Mesendoderm (in vitro differentiated cells): ENCODE measurements at regions not wholly inside any gene's neighbourhood (a gene's known extent, or its start where the extent isn't known, plus 50 kb on each side); places are given as distances from the start of the nearest gene placed in this dataset.
"Not testable (repeated sequence)": the region's sequence is repeated elsewhere in the genome, so short reads cannot be mapped to it uniquely, and the experiment has no call there.

Source experiments
- DNase-seq: peaks from one replicate; pipeline ENCODE4 v3.0.0; 2013
- H2AK5ac ChIP-seq: 2 replicates; pipeline ENCODE4 v1.6.1; 2013; ENCODE audit warnings: low read length, inconsistent platforms
- H2BK120ac ChIP-seq: 2 replicates; pipeline ENCODE4 v1.6.1; 2013; ENCODE audit warnings: low read depth, mild to moderate bottlenecking, low read length, moderate library complexity, mixed read lengths
- H2BK15ac ChIP-seq: replicated peaks from 2 replicates; pipeline ENCODE4 v1.6.1; 2013; ENCODE audit warnings: low read depth, mild to moderate bottlenecking, moderate library complexity
- H2BK5ac ChIP-seq: 2 replicates; pipeline ENCODE4 v1.6.1; 2013; ENCODE audit warnings: low read length, inconsistent platforms
- H3K18ac ChIP-seq: 2 replicates; pipeline ENCODE4 v1.6.1; 2013; ENCODE audit warnings: mild to moderate bottlenecking, low read length, mixed read lengths
- H3K23ac ChIP-seq: one replicate; pipeline ENCODE4 v1.6.1; 2013; ENCODE audit warnings: low read length
- H3K27ac ChIP-seq: 2 replicates; pipeline ENCODE4 v1.5.1; 2013; ENCODE audit warnings: low read depth, mild to moderate bottlenecking, inconsistent platforms, low read length, moderate library complexity
- H3K27me3 ChIP-seq: 2 replicates; pipeline ENCODE4 v1.6.1; 2013; ENCODE audit warnings: low read length, control low read depth, mild to moderate bottlenecking, inconsistent platforms; ENCODE audit not compliant: insufficient read depth, poor library complexity
- H3K36me3 ChIP-seq: 2 replicates; pipeline ENCODE4 v1.6.1; 2013; ENCODE audit warnings: low read length, inconsistent platforms; ENCODE audit not compliant: control insufficient read depth, insufficient read depth
- H3K4ac ChIP-seq: one replicate; pipeline ENCODE4 v1.6.1; 2013; ENCODE audit warnings: low read depth, mild to moderate bottlenecking, low read length, moderate library complexity
- H3K4me1 ChIP-seq: 2 replicates; pipeline ENCODE4 v1.6.1; 2013; ENCODE audit warnings: low read depth, low read length, inconsistent platforms; ENCODE audit not compliant: control insufficient read depth
- H3K4me2 ChIP-seq: 2 replicates; pipeline ENCODE4 v1.6.1; 2013; ENCODE audit warnings: low read length
- H3K4me3 ChIP-seq: 2 replicates; pipeline ENCODE4 v1.5.1; 2013; ENCODE audit warnings: mild to moderate bottlenecking, low read length
- H3K56ac ChIP-seq: one replicate; pipeline ENCODE4 v1.6.1; 2013; ENCODE audit warnings: low read length
- H3K79me1 ChIP-seq: 2 replicates; pipeline ENCODE4 v1.6.1; 2013; ENCODE audit warnings: low read length, inconsistent platforms
- H3K79me2 ChIP-seq: 2 replicates; pipeline ENCODE4 v1.6.1; 2013; ENCODE audit warnings: mild to moderate bottlenecking, low read length; ENCODE audit not compliant: control insufficient read depth, insufficient read depth
- H3K9ac ChIP-seq: 2 replicates; pipeline ENCODE4 v1.6.1; 2013; ENCODE audit warnings: low read length, inconsistent platforms
- H4K5ac ChIP-seq: one replicate; pipeline ENCODE4 v1.6.1; 2013; ENCODE audit warnings: low read length
- H4K8ac ChIP-seq: one replicate; pipeline ENCODE4 v1.6.1; 2013; ENCODE audit warnings: low read depth, mild to moderate bottlenecking, control low read depth, low read length, moderate library complexity
- WGBS: extraction: QIAGEN DNeasy Blood & Tissue Kit; methylation state at CpG from one replicate; pipeline ENCODE4 v1.1.7; 2013; ENCODE audit warnings: low lambda C conversion rate, missing lambda C conversion rate; ENCODE audit not compliant: insufficient coverage; ENCODE audit errors: extremely low coverage; 5-methylcytosine and 5-hydroxymethylcytosine counted together

DNA sequence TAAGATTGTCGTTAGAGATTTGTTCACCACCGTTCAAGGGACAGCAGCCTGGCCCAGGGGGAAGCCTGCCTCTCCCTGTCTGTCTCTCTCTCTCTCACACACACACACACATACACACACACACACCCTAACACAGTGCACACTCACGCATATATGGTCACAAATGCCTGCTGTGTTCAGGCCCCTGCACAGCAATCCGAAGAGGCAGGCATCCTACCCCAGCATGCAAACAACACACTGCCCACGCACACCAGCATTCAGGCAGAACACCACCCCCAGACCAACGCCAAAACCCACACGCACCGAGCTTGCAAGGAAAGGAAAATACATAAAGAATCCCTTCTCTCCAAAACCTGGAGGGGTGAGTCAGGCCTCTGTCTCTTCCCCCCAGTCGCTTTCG, 111.6 kb upstream of the FOXD4L5 start:
- DNase-seq, result not testable (repeated sequence)

DNA sequence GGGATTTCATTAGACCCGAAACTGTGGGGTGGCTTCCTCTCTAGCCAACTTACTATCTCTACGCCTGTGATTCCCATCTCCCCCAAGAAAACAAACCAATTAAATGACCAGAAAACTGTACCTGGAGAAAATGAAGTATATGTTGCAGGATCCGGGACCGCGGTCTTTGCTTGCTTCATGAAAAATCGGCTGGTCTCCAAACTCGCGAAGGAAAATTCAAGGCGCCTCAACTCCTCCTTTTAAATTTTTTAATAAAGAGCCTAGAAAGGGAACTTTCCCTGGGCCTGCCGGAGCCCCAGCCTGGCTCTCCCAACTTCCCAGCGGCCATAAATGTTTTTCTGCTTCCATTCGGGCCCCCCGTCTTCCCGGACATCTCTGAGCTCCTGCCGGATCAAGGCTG, 110.8 kb upstream of the FOXD4L5 start:
- H3K56ac ChIP-seq, H3K79me1 ChIP-seq, H3K4me1 ChIP-seq, H3K36me3 ChIP-seq, H2BK5ac ChIP-seq, H4K8ac ChIP-seq, H3K4me3 ChIP-seq, H3K27me3 ChIP-seq, H2BK120ac ChIP-seq, H3K4me2 ChIP-seq, H4K5ac ChIP-seq, H3K4ac ChIP-seq, H3K18ac ChIP-seq, H3K23ac ChIP-seq, H2BK15ac ChIP-seq, H3K27ac ChIP-seq, H2AK5ac ChIP-seq, H3K9ac ChIP-seq, H3K79me2 ChIP-seq, DNase-seq: not testable (repeated sequence)
- no CpG with 5 or more reads among the region's 15 CpGs for WGBS

More for the DNA sequence above, 111.6 kb upstream of the FOXD4L5 start:
- H2AK5ac ChIP-seq, H2BK15ac ChIP-seq, H4K8ac ChIP-seq, H3K56ac ChIP-seq, H3K18ac ChIP-seq, H3K36me3 ChIP-seq, H3K4me3 ChIP-seq, H2BK5ac ChIP-seq, H3K23ac ChIP-seq, H3K79me1 ChIP-seq, H3K27ac ChIP-seq, H3K79me2 ChIP-seq, H3K27me3 ChIP-seq, H4K5ac ChIP-seq, H3K4ac ChIP-seq, H3K4me2 ChIP-seq, H3K4me1 ChIP-seq, H3K9ac ChIP-seq, H2BK120ac ChIP-seq: not testable (repeated sequence)
- WGBS, result no CpG with 5 or more reads among the region's 10 CpGs

DNA sequence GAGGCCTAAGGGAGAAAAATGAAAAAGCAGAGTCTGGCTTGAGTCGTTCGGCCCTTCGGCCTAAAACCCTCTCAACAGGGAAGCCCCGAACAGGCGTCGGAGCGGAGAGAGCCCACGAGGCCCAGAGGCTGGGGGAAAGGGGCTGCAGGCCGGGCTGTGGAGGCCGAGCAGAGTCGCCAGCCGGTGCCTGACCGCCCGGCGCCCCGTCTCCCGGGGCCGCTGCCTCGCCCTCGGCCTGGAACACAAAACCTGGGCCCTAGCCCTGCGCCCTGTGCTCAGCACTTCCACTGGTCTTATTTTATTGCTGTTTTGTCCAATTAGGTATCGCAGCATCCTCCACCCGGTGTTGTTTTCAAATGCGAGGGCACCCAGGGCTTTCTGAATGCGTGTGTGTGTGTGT, 110.1 kb upstream of the FOXD4L5 start:
- H3K4me2 ChIP-seq, H3K4me1 ChIP-seq, H3K79me1 ChIP-seq, H3K9ac ChIP-seq, H2BK120ac ChIP-seq, DNase-seq, H2BK15ac ChIP-seq, H3K27ac ChIP-seq, H3K79me2 ChIP-seq, H2BK5ac ChIP-seq, H3K4ac ChIP-seq, H3K36me3 ChIP-seq, H4K8ac ChIP-seq, H3K56ac ChIP-seq, H3K18ac ChIP-seq, H3K4me3 ChIP-seq, H4K5ac ChIP-seq, H3K23ac ChIP-seq, H3K27me3 ChIP-seq, H2AK5ac ChIP-seq: not testable (repeated sequence)
- no CpG with 5 or more reads among the region's 25 CpGs for whole genome bisulfite sequencing

- not testable (repeated sequence) for H3K79me2 ChIP-seq, H3K23ac ChIP-seq, H3K27me3 ChIP-seq, H4K8ac ChIP-seq, H3K27ac ChIP-seq, H3K4ac ChIP-seq, H2BK5ac ChIP-seq, H3K36me3 ChIP-seq, DNase-seq, H2BK120ac ChIP-seq, H3K4me3 ChIP-seq, H3K4me2 ChIP-seq, H3K4me1 ChIP-seq, H3K9ac ChIP-seq, H3K56ac ChIP-seq, H4K5ac ChIP-seq, H3K79me1 ChIP-seq, H2BK15ac ChIP-seq, H3K18ac ChIP-seq, H2AK5ac ChIP-seq
- no CpG with 5 or more reads among the region's 12 CpGs for WGBS
Measured at GRCh38 chr9:65393111-65393810, 108.3 kb upstream of the FOXD4L5 start.

DNA sequence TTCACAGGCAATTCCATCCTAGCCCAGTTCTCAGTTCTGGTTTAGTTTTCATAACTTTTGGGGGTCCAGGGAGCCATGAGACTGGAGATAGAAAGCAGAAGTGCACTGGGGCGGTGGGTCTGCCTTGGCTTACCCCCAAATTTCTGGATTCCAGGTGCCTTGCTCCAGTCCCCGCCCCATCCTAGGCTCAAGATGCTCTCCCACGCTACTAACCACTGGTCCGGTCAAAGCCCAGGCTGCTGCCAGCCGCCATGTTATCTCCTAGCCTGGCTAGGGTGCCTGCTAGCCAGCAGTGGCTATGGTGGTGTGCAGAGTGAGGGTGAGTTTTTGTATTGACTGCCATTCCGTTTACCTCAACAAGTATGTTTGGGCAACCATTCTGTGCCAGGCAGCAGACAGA, 107.6 kb upstream of the FOXD4L5 start:
- not testable (repeated sequence) for H3K27me3 ChIP-seq, H3K23ac ChIP-seq, H3K4me2 ChIP-seq, H3K27ac ChIP-seq, H3K56ac ChIP-seq, H3K79me2 ChIP-seq, H3K18ac ChIP-seq, H3K36me3 ChIP-seq, H2BK5ac ChIP-seq, H2AK5ac ChIP-seq, H3K4me3 ChIP-seq, H4K8ac ChIP-seq, H2BK120ac ChIP-seq, H3K79me1 ChIP-seq, H3K4ac ChIP-seq, H4K5ac ChIP-seq, DNase-seq, H2BK15ac ChIP-seq, H3K9ac ChIP-seq, H3K4me1 ChIP-seq
- WGBS, result no CpG with 5 or more reads among the region's 6 CpGs

- H3K23ac ChIP-seq, H3K9ac ChIP-seq, H3K79me1 ChIP-seq, H3K27ac ChIP-seq, H4K5ac ChIP-seq, H3K36me3 ChIP-seq, H3K79me2 ChIP-seq, H2AK5ac ChIP-seq, H3K56ac ChIP-seq, H3K4me1 ChIP-seq, H3K4ac ChIP-seq, H2BK15ac ChIP-seq, H3K4me3 ChIP-seq, H2BK5ac ChIP-seq, H2BK120ac ChIP-seq, H3K18ac ChIP-seq, H3K27me3 ChIP-seq, H4K8ac ChIP-seq, DNase-seq, H3K4me2 ChIP-seq: not testable (repeated sequence)
- WGBS, result no CpG with 5 or more reads among the region's 17 CpGs
Measured at GRCh38 chr9:65389710-65390109, 104.7 kb upstream of the FOXD4L5 start.
